HEK293 (cell line): ENCODE measurements at regions not wholly inside any gene's neighbourhood (a gene's known extent, or its start where the extent isn't known, plus 50 kb on each side); places are given as distances from the start of the nearest gene placed in this dataset.
A peak's percentile ranks its signal among the peaks of the same experiment; 100 is the strongest.

Source experiments
- CTCF ChIA-PET: fragments of 350-600 bp; formaldehyde crosslinking; extraction: SDS; loops from one replicate; lab custom pipeline; 2021; ENCODE audit warnings: antibody characterized with exemption; lab: Yijun Ruan, JAX
- POLR2A ChIA-PET: fragments of 300-600 bp; formaldehyde crosslinking; extraction: SDS; loops from one replicate; lab custom pipeline; 2020; ENCODE audit warnings: antibody characterized with exemption, inconsistent platforms; lab: Yijun Ruan, JAX
- H3K27ac ChIP-seq: fragments of 200-500 bp; sonication (Bioruptor generic); 2 replicates; pipeline ENCODE4 v1.5.1; 2014; ENCODE audit warnings: low read depth, low read length, control low read depth, inconsistent platforms; ENCODE audit errors: extremely low read depth
- H3K36me3 ChIP-seq, 2 experiments: fragments of 200-500 bp in 1 of 2; sonication (Bioruptor generic) in 1 of 2; 1 replicate in 1 of 2; 2 replicates in 1 of 2; pipeline ENCODE4 v1.5.1; 2014 to 2017; ENCODE audit warnings: inconsistent platforms in 2 of 2, low read length in 2 of 2; ENCODE audit not compliant: control insufficient read depth in 2 of 2, insufficient read depth in 1 of 2
- H3K4me1 ChIP-seq: fragments of 200-500 bp; sonication (Bioruptor generic); 2 replicates; pipeline ENCODE4 v1.5.1; 2014; ENCODE audit warnings: mild to moderate bottlenecking, low read length, inconsistent platforms; ENCODE audit not compliant: control insufficient read depth, insufficient read depth
- H3K4me3 ChIP-seq: 2 replicates; pipeline ENCODE4 v1.5.1; 2011; ENCODE audit warnings: low read depth, mild to moderate bottlenecking, control low read depth, low read length, moderate library complexity
- H3K9me3 ChIP-seq: fragments of 200-500 bp; sonication (Bioruptor generic); 2 replicates; pipeline ENCODE4 v1.5.1; 2014; ENCODE audit warnings: low read depth, low read length, inconsistent platforms; ENCODE audit not compliant: control insufficient read depth, insufficient read depth
- CTCF ChIP-seq: fragments of 450-650 bp; formaldehyde crosslinking; IDR thresholded peaks from 2 replicates; pipeline ENCODE4 v1.5.1; 2016; ENCODE audit warnings: missing biosample characterization, missing genetic modification characterization
- GLI2 ChIP-seq: fragments of 450-650 bp; formaldehyde crosslinking; IDR thresholded peaks from 2 replicates; pipeline ENCODE4; 2017; ENCODE audit warnings: missing biosample characterization, missing genetic modification characterization, low read depth, borderline replicate concordance
- KLF1 ChIP-seq: fragments of 450-650 bp; formaldehyde crosslinking; IDR thresholded peaks from 2 replicates; pipeline ENCODE4 v1.5.1; 2016; ENCODE audit warnings: missing biosample characterization, missing genetic modification characterization
- KLF17 ChIP-seq: fragments of 450-650 bp; formaldehyde crosslinking; IDR thresholded peaks from 2 replicates; pipeline ENCODE4 v1.5.1; 2016; ENCODE audit warnings: missing biosample characterization, missing genetic modification characterization
- TCF7L2 ChIP-seq: IDR thresholded peaks from 2 replicates; pipeline ENCODE4 v1.6.1; 2011; ENCODE audit warnings: low read depth, mild to moderate bottlenecking, inconsistent platforms, low read length, moderate library complexity, borderline replicate concordance
- WT1 ChIP-seq: fragments of 450-650 bp; formaldehyde crosslinking; IDR thresholded peaks from 2 replicates; pipeline ENCODE4 v1.5.1; 2016; ENCODE audit warnings: missing biosample characterization, missing genetic modification characterization
- YY1 ChIP-seq: fragments of 450-650 bp; formaldehyde crosslinking; IDR thresholded peaks from 2 replicates; pipeline ENCODE4 v1.5.1; 2018; ENCODE audit warnings: missing biosample characterization, missing genetic modification characterization
- ZBTB44 ChIP-seq: fragments of 450-650 bp; IDR thresholded peaks from 2 replicates; pipeline ENCODE4 v1.5.1; 2018; ENCODE audit warnings: missing biosample characterization, mild to moderate bottlenecking, missing genetic modification characterization
- ZFP37 ChIP-seq: fragments of 450-650 bp; formaldehyde crosslinking; IDR thresholded peaks from 2 replicates; pipeline ENCODE4 v1.5.1; 2016; ENCODE audit warnings: missing biosample characterization, missing genetic modification characterization
- ZNF138 ChIP-seq: fragments of 450-650 bp; formaldehyde crosslinking; IDR thresholded peaks from 2 replicates; pipeline ENCODE4 v1.5.1; 2016; ENCODE audit warnings: missing biosample characterization, missing genetic modification characterization, borderline replicate concordance
- ZNF155 ChIP-seq: fragments of 450-650 bp; formaldehyde crosslinking; IDR thresholded peaks from 2 replicates; pipeline ENCODE4 v1.5.1; 2016; ENCODE audit warnings: missing biosample characterization, missing genetic modification characterization
- ZNF202 ChIP-seq: fragments of 450-650 bp; formaldehyde crosslinking; IDR thresholded peaks from 2 replicates; pipeline ENCODE4 v1.5.1; 2016; ENCODE audit warnings: missing biosample characterization, missing genetic modification characterization, borderline replicate concordance
- ZNF266 ChIP-seq: fragments of 450-650 bp; formaldehyde crosslinking; IDR thresholded peaks from 2 replicates; pipeline ENCODE4 v1.5.1; 2016; ENCODE audit warnings: missing biosample characterization, missing genetic modification characterization, low read depth
- ZNF423 ChIP-seq: fragments of 450-650 bp; formaldehyde crosslinking; IDR thresholded peaks from 2 replicates; pipeline ENCODE4 v1.5.1; 2016; ENCODE audit warnings: missing biosample characterization, missing genetic modification characterization
- ZNF473 ChIP-seq: fragments of 450-650 bp; formaldehyde crosslinking; IDR thresholded peaks from 2 replicates; pipeline ENCODE4 v1.5.1; 2017; ENCODE audit warnings: missing biosample characterization, missing genetic modification characterization
- ZNF529 ChIP-seq: fragments of 450-650 bp; formaldehyde crosslinking; IDR thresholded peaks from 2 replicates; pipeline ENCODE4 v1.5.1; 2017; ENCODE audit warnings: missing genetic modification characterization, missing biosample characterization; ENCODE audit not compliant: insufficient replicate concordance
- ZNF561 ChIP-seq: fragments of 450-650 bp; IDR thresholded peaks from 2 replicates; pipeline ENCODE4 v1.5.1; 2018; ENCODE audit warnings: missing biosample characterization, missing genetic modification characterization, borderline replicate concordance
- ZNF600 ChIP-seq: fragments of 450-650 bp; formaldehyde crosslinking; IDR thresholded peaks from 2 replicates; pipeline ENCODE4 v1.5.1; 2016; ENCODE audit warnings: missing biosample characterization, missing genetic modification characterization
- ZNF623 ChIP-seq: fragments of 450-650 bp; formaldehyde crosslinking; IDR thresholded peaks from 2 replicates; pipeline ENCODE4 v1.5.1; 2016; ENCODE audit warnings: missing biosample characterization, missing genetic modification characterization
- ZNF777 ChIP-seq: fragments of 450-650 bp; formaldehyde crosslinking; IDR thresholded peaks from 2 replicates; pipeline ENCODE4 v1.5.1; 2017; ENCODE audit warnings: missing biosample characterization, missing genetic modification characterization, borderline replicate concordance
- ZNF791 ChIP-seq: fragments of 450-650 bp; formaldehyde crosslinking; IDR thresholded peaks from 2 replicates; pipeline ENCODE4 v1.5.1; 2016; ENCODE audit warnings: missing biosample characterization, missing genetic modification characterization
- ZSCAN16 ChIP-seq: fragments of 450-650 bp; formaldehyde crosslinking; IDR thresholded peaks from 2 replicates; pipeline ENCODE4 v1.5.1; 2016; ENCODE audit warnings: missing biosample characterization, missing genetic modification characterization
- ZXDB ChIP-seq: fragments of 450-650 bp; formaldehyde crosslinking; IDR thresholded peaks from 2 replicates; pipeline ENCODE4 v1.5.1; 2016; ENCODE audit warnings: missing biosample characterization, missing genetic modification characterization
- TF ChIP-seq, protein P1 (sequence below): fragments of 450-650 bp; formaldehyde crosslinking; IDR thresholded peaks from 2 replicates; pipeline ENCODE4 v1.5.1; 2016; ENCODE audit warnings: missing biosample characterization, missing genetic modification characterization, borderline replicate concordance

DNA sequence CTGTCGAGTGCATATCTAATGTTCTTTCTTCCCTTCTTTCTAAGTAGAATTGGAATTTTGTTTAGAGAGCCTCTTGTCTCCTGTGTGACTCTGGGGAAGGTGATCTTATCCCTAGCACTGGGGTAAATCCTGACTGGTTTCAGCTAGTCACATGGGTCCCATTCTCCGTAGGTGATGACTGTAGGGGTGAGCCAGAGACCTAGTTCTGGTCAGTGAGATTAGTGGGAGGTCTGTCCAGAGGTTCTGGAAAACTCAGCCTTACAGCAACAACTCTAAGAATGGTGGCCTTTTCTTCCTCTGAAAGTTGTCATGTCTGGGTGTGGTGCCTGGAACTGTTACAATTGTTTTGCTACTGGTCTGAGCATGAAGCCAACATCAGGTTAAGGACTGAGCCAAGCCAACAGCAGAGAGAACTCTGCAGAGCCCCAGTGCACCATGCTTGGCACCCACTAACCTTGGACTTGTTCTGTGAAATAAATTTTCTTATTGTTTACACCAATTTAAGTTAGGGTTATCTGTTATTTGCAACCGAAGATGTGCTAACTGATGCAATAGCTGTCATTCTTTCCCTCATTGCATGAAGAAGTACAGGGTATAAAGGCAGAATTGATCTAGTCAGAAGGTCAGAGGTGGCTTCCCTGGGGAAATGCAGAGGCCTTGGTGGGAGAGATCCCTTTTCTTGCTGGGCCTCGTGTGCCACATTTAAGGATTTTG is 56.8 kb upstream of the TULP4 start:
- no peak overlapping the region for H3K4me3 ChIP-seq
- TF ChIP-seq ZNF423 (tag by site-specific recombination): no peak
- peak; percentile 89; the same call in 1 of the 2 replicates for TF ChIP-seq ZSCAN16 (tag by site-specific recombination)
- TF ChIP-seq ZFP37 (tag by site-specific recombination): no peak
- no peak for TF ChIP-seq ZNF529
- no peak for TF ChIP-seq ZNF138 (tag by site-specific recombination)
- TF ChIP-seq ZNF623 (tag by site-specific recombination): no peak
- no peak for TF ChIP-seq ZNF777
- peak; percentile 48 for TF ChIP-seq ZNF600
- no peaks in the 10 kb centered on the region for H3K9me3 ChIP-seq
- ChIA-PET POLR2A (no interaction called here), CTCF (no interaction called here)
- H3K27ac ChIP-seq: no peak overlapping the region
- no peaks in the 10 kb centered on the region for H3K36me3 ChIP-seq
- no peaks in the 10 kb centered on the region for H3K4me1 ChIP-seq

DNA sequence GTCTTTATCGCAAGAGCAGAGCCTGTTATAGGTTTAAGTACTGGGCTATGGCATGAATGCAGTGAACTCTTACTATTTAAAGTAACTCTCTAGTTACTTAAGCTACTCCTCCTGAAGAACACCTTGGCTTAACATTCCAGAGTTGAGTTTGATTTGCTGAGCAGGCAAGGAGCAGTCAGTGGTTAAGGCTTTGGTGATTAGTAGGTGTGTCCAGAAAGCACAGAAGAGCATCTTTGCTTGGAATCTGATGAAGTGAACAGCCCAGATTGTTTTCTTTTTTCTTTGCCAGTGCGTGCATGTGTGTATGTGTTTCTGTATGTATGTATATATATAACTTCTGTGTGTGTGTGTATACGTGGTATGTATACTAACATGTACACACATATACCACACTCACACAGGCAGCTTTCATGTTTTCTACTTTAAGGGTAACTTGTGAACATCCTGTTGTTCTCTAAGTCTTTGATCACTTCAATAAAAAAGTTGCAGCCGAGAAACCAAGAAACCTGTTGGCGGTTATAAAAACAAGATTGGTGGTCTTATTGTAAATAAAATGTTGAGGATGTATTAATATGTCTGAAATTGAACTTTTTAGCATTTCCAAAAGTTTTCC is 56.2 kb upstream of the TULP4 start:
- no peaks in the 10 kb centered on the region for H3K9me3 ChIP-seq
- H3K4me1 ChIP-seq: no peaks in the 10 kb centered on the region
- no peak for TF ChIP-seq GLI2 (tag by site-specific recombination)
- TF ChIP-seq ZNF561: no peak
- no peak for TF ChIP-seq ZNF791 (tag by site-specific recombination)
- no peak for TF ChIP-seq WT1 (tag by site-specific recombination)
- TF ChIP-seq TCF7L2: no peak
- TF ChIP-seq ZNF473 (tag by site-specific recombination): no peak
- TF ChIP-seq ZNF266: no peak
- no peak for TF ChIP-seq ZNF138 (tag by site-specific recombination)
- no peak for TF ChIP-seq CTCF
- TF ChIP-seq ZNF202 (tag by site-specific recombination): no peak
- TF ChIP-seq KLF17 (tag by site-specific recombination): no peak
- no peaks in the 10 kb centered on the region for H3K36me3 ChIP-seq
- no peak overlapping the region for H3K27ac ChIP-seq
- H3K4me3 ChIP-seq: no peak overlapping the region
- ChIA-PET CTCF (no interaction called here), POLR2A (no interaction called here)

DNA sequence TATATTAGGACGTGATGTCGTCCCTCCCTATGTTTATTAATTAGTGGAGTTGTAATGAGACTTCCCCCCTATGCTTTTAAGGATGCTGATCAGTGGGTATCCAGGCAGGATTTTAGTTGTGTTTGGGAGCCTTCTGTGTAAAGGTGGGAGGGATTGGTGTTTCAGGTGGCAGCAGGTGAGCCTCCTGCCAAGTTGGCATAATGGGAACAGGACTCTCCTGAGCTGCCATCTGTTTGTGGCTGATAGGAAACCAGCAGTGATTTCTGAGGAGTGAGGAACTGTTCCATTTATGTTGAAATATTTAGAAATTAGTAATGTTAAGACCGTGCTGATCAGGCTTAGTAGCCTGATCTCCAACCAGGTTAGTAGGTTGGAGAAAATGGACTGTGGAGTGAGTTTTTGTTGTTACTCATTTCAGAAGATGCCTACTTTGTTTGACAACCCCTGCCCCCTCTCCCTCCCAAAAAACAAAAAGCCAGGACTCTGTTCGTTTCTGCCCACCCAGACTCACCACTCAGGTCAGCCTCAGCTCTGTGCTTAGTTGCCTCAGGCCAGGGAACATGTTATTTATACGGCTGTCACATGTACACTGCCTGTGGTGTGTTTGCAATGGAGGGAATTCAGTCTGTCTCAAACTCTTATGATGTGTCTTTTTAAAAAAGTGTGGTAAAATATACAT is 55.4 kb upstream of the TULP4 start:
- Histone ChIP-seq H3K9me3 (no peaks in the 10 kb centered on the region), H3K4me1 (no peaks in the 10 kb centered on the region), H3K27ac (no peak overlapping the region), H3K4me3 (no peak overlapping the region), H3K36me3 (no peaks in the 10 kb centered on the region)
- ChIA-PET POLR2A (no interaction called here), CTCF (no interaction called here)
- TF ChIP-seq ZBTB44 (tag by site-specific recombination) (no peak), ZXDB (tag by site-specific recombination) (no peak), ZNF155 (tag by site-specific recombination) (no peak), KLF1 (no peak), YY1 (tag by site-specific recombination) (no peak)
- TF ChIP-seq, protein P1, sequence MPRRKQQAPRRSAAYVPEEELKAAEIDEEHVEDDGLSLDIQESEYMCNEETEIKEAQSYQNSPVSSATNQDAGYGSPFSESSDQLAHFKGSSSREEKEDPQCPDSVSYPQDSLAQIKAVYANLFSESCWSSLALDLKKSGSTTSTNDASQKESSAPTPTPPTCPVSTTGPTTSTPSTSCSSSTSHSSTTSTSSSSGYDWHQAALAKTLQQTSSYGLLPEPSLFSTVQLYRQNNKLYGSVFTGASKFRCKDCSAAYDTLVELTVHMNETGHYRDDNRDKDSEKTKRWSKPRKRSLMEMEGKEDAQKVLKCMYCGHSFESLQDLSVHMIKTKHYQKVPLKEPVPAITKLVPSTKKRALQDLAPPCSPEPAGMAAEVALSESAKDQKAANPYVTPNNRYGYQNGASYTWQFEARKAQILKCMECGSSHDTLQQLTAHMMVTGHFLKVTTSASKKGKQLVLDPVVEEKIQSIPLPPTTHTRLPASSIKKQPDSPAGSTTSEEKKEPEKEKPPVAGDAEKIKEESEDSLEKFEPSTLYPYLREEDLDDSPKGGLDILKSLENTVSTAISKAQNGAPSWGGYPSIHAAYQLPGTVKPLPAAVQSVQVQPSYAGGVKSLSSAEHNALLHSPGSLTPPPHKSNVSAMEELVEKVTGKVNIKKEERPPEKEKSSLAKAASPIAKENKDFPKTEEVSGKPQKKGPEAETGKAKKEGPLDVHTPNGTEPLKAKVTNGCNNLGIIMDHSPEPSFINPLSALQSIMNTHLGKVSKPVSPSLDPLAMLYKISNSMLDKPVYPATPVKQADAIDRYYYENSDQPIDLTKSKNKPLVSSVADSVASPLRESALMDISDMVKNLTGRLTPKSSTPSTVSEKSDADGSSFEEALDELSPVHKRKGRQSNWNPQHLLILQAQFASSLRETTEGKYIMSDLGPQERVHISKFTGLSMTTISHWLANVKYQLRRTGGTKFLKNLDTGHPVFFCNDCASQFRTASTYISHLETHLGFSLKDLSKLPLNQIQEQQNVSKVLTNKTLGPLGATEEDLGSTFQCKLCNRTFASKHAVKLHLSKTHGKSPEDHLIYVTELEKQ (tag by site-specific recombination): no peak
